Suprapubic skin (tissue), 4 donors: ENCODE measurements at regions not wholly inside any gene's neighbourhood (a gene's known extent, or its start where the extent isn't known, plus 50 kb on each side); places are given as distances from the start of the nearest gene placed in this dataset.

Experiments
- CTCF ChIP-seq, 2 donors: fragments of 200-600 bp in 1 of 2; fragments of 450-650 bp in 1 of 2; sonication (generic) in 1 of 2; IDR thresholded peaks; one replicate each; pipeline ENCODE4 v1.5.1; 2016 to 2019; ENCODE audit warnings: antibody characterized with exemption in 2 of 2, mild to moderate bottlenecking in 1 of 2, moderate library complexity in 1 of 2
- POLR2A ChIP-seq, 2 donors: fragments of 450-650 bp; IDR thresholded peaks; one replicate each; pipeline ENCODE4 v1.6.1; 2017; ENCODE audit warnings: antibody characterized with exemption in 2 of 2, mild to moderate bottlenecking in 2 of 2, moderate library complexity in 2 of 2
- POLR2AphosphoS5 ChIP-seq, 3 donors: sonication (generic); formaldehyde crosslinking; IDR thresholded peaks; one replicate each; pipeline ENCODE4 v1.6.1; 2017; ENCODE audit warnings: antibody characterized with exemption in 3 of 3

GRCh38 chr15:62927836-62928235 lies 114.7 kb upstream of the TPM1 start:
- TF ChIP-seq CTCF (IDR thresholded peaks at IDR 0.05) (no peak), POLR2AphosphoS5 (IDR thresholded peaks at IDR 0.05) (no peak), POLR2A (IDR thresholded peaks at IDR 0.05) (no peak)
